WTC11 (cell line): ENCODE measurements at regions not wholly inside any gene's neighbourhood (a gene's known extent, or its start where the extent isn't known, plus 50 kb on each side); places are given as distances from the start of the nearest gene placed in this dataset.

ENCODE experiments used
- SP1 ChIP-seq: sonication (generic); formaldehyde crosslinking; conservative IDR thresholded peaks from 2 replicates; pipeline ENCODE4 v1.8.1; 2022; ENCODE audit warnings: missing genetic modification reagents
- TF ChIP-seq, protein P1 (sequence below): fragments of 200-600 bp; IDR thresholded peaks from 2 replicates; pipeline ENCODE4 v1.8.0; 2022; ENCODE audit warnings: antibody characterized with exemption

DNA sequence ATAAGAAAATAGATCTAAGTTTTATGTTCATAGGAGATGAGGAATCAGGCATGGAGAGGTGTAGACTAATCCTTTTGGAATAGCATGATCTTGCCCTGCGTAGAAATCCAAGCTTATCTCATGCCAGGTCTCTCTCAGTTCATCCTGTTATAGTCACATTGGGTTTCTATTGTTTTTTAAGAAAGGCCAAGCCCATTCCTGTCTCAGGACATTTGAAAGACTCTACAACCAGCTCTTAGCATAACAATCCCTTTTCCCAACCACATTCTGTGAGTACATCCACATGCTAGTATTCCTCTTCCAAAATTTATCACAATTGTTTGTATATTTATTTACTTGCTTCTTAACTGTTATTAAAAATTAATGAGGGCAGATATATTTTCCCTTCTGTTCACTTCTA lies 130.3 kb downstream of the MMUT start:
- no peak for TF ChIP-seq SP1
- TF ChIP-seq, protein P1, sequence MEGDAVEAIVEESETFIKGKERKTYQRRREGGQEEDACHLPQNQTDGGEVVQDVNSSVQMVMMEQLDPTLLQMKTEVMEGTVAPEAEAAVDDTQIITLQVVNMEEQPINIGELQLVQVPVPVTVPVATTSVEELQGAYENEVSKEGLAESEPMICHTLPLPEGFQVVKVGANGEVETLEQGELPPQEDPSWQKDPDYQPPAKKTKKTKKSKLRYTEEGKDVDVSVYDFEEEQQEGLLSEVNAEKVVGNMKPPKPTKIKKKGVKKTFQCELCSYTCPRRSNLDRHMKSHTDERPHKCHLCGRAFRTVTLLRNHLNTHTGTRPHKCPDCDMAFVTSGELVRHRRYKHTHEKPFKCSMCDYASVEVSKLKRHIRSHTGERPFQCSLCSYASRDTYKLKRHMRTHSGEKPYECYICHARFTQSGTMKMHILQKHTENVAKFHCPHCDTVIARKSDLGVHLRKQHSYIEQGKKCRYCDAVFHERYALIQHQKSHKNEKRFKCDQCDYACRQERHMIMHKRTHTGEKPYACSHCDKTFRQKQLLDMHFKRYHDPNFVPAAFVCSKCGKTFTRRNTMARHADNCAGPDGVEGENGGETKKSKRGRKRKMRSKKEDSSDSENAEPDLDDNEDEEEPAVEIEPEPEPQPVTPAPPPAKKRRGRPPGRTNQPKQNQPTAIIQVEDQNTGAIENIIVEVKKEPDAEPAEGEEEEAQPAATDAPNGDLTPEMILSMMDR = no peak
